Umbilical cord (tissue), 1 donor: ENCODE measurements at regions not wholly inside any gene's neighbourhood (a gene's known extent, or its start where the extent isn't known, plus 50 kb on each side); places are given as distances from the start of the nearest gene placed in this dataset.
A peak's percentile ranks its signal among the peaks of the same experiment; 100 is the strongest.

Source experiments
- DNase-seq: peaks from one replicate; pipeline ENCODE4 v3.0.0-alpha.2; 2015; ENCODE audit warnings: low spot score

- DNase-seq, result peak; percentile 13
Measured at GRCh38 chr12:115708801-115709200, 568.7 kb downstream of the MED13L start.

- DNase-seq, result no peak
Measured at GRCh38 chr12:115700896-115701465, 576.5 kb downstream of the MED13L start.

- DNase-seq, result no peak
Measured at GRCh38 chr12:115700081-115700480, 577.4 kb downstream of the MED13L start.

DNA sequence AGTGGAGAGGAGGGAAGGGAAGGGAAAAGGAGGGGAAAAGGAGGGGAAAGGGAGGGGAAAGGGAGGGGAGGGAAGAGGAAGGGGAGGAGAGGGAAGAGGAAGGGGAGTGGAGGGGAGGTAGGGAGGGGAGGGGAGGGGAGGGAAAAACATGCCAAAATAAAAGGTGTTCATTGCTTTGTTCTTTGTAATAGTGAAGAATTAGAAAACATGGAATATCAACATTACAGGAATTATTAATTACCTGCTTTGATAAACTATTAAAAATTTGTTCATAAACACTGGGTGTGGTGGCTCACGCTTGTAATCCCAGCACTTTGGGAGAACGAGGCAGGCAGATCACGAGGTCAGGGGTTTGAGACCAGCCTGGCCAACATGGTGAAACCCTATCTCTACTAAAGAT is 579.2 kb downstream of the MED13L start:
- no peak for DNase-seq

DNA sequence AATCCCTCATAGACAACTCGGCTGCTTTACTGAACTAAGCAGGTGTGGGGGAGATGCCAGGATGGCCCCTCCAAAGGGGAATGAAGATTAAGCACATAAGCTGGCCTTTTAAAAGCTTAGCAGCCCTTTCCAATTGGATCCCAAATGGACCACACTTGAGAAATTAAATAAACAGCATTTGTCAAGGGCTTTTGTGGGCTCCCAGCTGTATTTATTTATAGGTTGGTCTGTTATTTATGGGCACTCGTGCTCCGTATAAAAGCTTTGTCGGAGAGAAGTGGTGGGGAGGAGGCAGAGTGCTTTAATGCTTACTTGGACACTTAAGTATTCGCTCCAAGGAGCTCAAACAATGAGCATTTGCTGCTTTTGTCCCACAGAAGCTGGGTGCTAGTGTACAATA is 580.2 kb downstream of the MED13L start:
- DNase-seq, result no peak

DNA sequence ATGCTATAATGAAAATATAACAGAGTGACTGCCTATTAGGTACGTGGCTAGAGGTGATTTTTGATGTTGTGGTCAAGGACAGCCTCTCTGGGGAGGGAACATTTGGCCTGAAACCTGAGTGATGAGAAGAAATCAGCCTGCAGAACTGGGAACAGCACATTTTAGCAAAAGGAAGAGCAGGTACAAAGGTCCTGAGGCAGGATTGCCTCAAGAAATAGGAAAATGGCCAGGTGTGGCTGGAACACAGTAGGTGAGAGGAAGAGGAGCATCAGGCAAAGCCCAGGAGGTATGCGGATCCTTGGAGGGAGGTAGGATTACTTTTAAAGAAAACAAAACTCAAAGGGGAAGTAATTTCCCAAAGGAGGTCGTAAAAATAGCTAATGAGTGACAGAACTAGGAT is 582.9 kb downstream of the MED13L start:
- DNase-seq, result no peak

DNA sequence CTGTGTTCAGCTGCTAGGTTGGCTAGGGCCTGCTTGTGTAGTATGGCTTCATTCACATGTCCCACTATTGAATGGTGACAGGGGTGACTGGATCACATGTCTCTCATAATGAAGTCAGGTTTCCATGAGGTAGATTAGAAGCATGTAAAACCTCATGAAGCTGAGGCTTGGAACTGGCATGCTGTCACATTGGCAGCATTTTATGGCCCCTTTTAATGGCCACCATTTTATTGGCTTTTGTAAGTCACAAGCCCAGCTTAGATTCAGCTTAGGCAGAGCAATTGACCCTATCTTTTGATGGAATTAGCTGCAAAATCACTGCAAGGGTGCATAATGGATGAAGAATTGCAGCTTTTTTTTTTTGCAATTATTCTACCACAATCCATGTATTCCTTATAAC is 583.5 kb downstream of the MED13L start:
- no peak for DNase-seq

- no peak for DNase-seq
Measured at GRCh38 chr12:115691123-115691522, 586.4 kb downstream of the MED13L start.

DNA sequence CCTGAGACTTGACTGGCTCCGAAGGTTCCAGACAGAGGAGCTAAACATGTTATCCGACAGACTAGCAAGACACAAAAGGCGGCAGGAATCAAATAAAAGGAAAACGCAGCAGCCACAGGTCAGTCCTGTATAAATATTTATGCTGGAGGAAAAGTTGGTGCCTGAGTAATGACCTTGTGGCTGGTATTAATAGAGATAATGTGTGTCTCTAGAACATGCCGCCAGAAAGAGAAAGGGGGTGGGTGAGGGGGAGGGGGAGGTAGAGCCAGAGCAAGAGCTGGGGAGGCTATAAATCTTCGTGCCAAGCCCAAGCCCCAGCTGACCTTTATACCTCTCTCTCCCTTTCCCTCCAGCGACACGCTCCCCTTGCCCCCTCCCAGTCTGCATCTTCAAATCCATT is 590.4 kb downstream of the MED13L start:
- no peak for DNase-seq

DNA sequence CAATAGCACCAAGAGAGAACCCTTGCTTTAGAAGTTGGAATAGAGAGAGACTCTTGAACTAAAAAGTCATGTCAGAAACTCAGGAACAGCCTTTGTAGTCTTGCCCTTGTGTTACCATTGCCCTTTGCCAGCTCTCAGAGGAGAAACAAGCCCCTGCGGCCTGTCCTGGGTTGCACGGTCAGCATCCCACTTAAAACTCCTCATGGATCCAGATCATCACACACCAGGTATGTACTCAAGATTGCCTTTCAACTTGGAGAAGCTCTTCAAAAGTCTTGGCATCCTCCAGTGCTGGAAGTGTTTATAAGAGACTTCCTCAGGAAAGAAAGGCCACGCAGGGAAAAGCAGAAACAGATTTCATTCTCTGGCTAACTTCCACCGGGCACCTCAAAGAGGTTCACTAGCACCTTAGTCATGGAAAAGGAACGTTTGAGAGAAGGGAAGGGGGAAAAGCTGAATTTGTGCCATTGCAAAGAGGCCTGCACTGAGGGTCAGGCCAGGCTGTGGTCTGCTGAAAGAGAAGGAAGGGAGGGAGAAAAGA is 594.2 kb downstream of the MED13L start:
- DNase-seq, result no peak

- DNase-seq, result no peak
Measured at GRCh38 chr12:115680967-115681366, 596.5 kb downstream of the MED13L start.

DNA sequence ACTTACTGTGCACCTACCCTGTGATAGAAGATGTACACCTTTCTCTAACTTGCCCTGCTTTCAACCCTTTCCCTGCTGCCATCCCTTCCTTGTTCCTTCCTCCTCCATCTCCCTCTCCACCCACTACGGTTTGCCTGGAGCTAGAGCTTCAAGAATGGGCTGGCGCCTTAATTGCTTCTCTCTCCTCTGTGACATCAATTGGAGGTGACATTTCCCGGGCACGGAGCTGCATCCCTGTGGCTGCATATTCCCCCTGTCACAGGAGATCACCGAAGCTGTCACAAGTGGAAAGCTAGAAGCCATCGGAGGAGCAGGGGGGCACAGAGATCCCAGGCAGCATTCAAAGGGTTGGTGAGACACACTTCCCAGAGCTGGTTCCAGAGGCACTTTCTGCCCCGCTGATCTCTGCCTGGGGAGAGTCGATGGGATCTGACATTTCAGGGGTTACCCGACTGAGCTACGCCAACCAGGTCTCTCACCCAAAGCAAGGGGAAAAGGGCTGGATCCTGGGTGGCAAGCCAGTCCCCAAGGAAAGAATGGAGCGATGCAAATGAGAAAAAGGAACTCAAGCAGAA is 604.9 kb downstream of the MED13L start:
- no peak for DNase-seq

DNA sequence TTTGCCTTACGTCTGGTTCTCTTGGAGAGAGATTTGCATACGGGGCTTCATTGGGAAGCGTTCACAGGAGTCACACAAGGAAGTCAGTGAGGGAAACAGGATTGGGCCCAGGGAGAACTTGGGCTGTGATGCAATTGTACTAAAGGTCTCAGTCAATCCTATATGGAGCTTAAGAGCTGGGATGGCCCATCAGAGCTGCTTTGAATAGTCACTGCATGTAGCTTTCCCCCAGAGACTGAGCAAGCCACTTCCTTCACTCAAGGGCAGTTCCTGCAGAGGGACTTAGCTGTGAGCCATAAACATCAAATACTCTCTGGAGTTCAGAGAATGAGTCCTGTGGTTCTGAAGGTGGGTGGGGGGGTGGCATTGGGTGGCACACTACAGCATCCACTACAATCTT is 605.4 kb downstream of the MED13L start:
- DNase-seq, result no peak

- DNase-seq, result no peak
Measured at GRCh38 chr12:115670869-115671268, 606.6 kb downstream of the MED13L start.

- no peak for DNase-seq
Measured at GRCh38 chr12:115667116-115667515, 610.4 kb downstream of the MED13L start.

- no peak for DNase-seq
Measured at GRCh38 chr12:115666168-115666567, 611.3 kb downstream of the MED13L start.

DNA sequence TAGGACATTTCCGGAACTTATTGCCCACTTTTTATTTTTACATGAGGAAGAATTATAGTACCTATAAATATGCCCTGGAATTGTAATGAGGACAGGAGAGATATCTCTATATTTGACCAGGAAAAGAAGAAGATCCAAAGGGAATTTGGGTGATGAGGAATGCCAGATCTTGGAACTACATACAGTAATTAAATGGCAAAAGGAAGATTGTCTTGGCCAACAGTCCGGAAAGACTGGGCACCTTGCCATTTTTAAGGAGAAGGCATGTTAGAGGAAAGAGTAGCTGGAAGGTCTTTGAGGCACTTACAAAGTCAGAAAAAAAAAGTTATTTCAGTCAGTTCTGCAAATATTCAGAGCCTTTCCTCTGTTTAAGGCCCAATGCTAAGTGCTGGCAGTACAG is 616.4 kb downstream of the MED13L start:
- DNase-seq, result peak; percentile 76

DNA sequence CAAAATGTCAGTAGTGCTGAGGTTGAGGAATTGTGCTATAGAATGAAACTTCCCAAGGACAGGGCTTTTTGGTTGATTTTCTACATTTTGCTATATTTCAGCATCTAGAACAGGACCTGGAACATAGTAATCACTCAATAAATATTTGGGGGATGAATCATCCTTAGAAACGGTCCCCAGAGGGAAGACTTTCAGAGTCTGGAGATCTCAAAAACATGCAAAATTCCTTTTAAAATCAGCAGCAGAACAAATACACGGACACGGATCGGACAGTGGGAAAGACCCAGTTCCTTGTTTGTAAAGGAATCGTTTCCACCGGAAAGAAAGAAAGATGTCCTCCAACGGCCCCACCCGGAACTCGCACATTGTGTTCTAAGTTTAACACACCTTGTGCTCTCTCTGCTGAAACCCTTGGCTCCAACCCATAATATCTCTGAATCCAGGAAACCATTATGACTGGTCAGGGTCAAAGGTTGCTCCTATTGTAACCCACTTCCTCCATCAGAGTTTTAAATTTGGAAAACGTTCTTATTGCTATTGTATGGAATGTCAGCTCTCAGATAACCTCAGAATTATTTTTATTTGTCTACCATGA is 617.2 kb downstream of the MED13L start:
- DNase-seq, result no peak

- DNase-seq, result no peak
Measured at GRCh38 chr12:115659422-115659821, 618.1 kb downstream of the MED13L start.

GRCh38 chr12:115657081-115658013 is 620.1 kb downstream of the MED13L start:
- no peak for DNase-seq

GRCh38 chr12:115650026-115650425 is 627.5 kb downstream of the MED13L start:
- no peak for DNase-seq

- no peak for DNase-seq
Measured at GRCh38 chr12:115648463-115648862, 629.0 kb downstream of the MED13L start.
